SHP77 treated with DMSO at 0.1 percent for 48 hours (cell line): ENCODE measurements at regions not wholly inside any gene's neighbourhood (a gene's known extent, or its start where the extent isn't known, plus 50 kb on each side); places are given as distances from the start of the nearest gene placed in this dataset.
A peak's percentile ranks its signal among the peaks of the same experiment; 100 is the strongest.

Source experiments
- DNase-seq: peaks from one replicate; lab custom pipeline; 2025; lab: John Stamatoyannopoulos, UW

DNA sequence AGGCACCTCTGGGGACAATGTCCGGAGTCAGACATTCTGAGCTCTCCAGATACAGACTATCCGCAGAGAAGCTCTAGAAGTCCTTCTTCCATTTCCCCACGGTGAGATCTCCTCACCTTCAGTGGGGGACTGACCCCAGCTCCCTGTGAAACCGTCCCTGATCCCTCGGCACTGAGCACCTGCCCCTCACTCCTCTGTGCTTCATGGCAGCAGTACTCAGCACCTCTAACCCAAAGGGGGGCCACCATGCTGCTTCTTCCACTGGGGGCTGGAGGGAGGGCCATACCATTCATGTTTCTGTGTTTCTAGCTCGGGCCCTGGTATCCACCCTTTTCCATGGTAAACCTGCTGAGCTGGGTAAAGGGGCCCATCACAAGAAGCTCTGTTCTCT is 321.7 kb downstream of the BRD1 start:
- DNase-seq = no peak

DNA sequence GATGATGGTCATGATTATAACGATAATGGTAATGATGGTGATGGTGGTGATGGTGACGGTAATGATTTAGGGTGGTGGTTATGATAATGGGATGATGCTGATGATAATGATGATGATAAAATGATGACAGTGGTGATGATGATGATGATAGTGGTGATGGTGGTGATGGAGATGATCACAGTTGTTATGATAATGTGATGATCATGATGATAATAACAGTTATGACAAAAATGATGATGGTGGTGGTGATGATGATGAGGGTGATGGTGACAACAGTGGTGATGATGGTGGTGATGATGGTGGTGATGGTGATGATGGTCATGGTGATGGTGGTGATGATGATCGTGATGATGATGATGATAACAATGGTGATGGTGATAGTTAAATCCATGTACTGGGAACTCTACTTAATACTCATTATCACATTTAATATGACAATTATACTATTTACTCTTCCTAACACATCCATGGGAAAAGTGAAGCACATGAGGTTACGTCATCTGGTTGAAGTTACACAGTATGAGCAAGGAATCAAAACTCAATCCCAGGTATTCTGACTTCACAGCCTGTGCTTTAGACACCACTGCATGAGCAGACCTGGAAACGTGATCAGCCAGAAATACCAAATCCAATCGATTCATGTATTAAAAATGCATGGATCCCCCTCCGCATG is 322.2 kb downstream of the BRD1 start:
- no peak for DNase-seq

- DNase-seq = no peak
These were observed 323.7 kb downstream of the BRD1 start for GRCh38 chr22:49503896-49504521.

DNA sequence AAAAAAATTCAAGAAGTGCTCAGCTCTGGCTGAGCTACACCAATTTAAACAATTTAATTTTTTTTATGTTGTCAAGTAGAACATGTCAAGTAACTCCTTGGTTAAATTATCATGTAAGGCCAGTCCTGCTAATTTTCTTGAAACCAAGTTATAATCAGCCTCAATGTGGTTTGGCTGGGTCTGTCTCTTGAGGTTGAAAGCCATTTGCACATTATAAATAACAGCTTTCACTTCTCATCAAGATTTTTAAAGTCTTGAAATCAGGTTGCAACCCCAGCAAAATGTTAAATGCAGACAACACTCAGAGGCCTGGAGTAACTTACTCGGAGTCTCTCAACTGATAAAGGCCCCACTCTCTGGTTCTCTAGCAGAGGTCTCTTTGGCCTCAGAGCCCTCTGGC is 324.4 kb downstream of the BRD1 start:
- DNase-seq = no peak

GRCh38 chr22:49502126-49502826 is 325.4 kb downstream of the BRD1 start:
- DNase-seq = no peak

GRCh38 chr22:49500942-49501395 is 326.7 kb downstream of the BRD1 start:
- DNase-seq = no peak

DNA sequence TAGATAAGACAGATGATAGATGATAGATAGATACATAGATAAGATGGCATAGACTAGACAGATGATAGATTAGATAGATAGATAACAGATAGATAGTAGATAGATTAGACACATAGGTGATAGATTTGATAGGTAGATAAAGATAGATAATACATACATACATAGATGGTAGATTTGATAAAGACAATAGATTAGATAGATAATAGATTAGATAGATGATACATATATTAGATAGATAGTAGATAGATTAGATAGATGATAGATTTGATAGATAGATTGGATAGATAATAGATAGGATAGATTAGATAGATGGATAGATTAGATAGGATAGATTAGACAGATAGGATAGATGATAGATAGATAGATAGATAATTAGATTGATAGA is 327.6 kb downstream of the BRD1 start:
- DNase-seq = no peak

GRCh38 chr22:49499433-49500075 is 328.1 kb downstream of the BRD1 start:
- no peak for DNase-seq

DNA sequence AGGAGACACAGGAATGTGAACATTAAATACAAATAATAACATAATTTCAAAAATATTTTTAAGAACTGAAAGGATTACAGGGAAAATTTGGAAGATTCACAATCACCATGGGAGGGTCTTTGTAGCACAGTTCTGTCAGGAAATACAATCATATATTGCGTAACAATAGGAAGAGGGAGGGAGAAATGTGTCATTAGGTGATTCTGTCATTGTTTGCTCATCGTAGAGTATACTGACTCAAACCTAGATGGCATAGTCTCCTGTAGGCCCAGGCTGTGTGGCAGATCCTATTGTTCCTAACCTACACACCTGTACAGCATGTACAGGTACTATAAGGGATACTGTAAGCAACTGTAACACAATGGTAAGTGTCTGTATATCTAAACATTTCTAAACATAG is 330.4 kb downstream of the BRD1 start:
- DNase-seq = peak; percentile 10

GRCh38 chr22:49494555-49494954 is 333.1 kb downstream of the BRD1 start:
- no peak for DNase-seq

- DNase-seq = no peak
These were observed 334.9 kb downstream of the BRD1 start for GRCh38 chr22:49492741-49493251.

- no peak for DNase-seq
These were observed 335.4 kb downstream of the BRD1 start for GRCh38 chr22:49492308-49492707.

- no peak for DNase-seq
These were observed 335.9 kb downstream of the BRD1 start for GRCh38 chr22:49491726-49492125.

- no peak for DNase-seq
These were observed 336.4 kb downstream of the BRD1 start for GRCh38 chr22:49491221-49491635.

DNA sequence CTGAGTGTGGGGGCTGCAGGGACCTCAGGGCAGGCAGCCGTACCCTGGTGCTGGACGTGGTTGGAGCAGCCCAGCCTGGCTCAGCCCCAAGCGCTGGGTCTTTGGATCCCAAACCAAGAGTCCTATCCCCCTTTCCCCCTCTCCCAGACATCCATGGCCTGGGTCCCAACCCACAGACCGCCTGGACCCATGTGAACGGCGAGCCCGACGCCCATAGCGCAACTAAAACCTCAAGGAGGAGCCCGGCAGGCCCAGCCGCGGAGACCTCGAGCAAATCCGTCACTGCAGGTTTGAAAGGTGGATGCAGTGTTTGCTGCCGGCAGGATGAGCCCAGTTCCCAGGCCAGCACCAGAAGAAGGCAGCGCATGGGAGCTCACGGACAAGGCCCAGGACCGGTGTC is 337.0 kb downstream of the BRD1 start:
- no peak for DNase-seq

GRCh38 chr22:49489821-49490220 is 337.9 kb downstream of the BRD1 start:
- no peak for DNase-seq

DNA sequence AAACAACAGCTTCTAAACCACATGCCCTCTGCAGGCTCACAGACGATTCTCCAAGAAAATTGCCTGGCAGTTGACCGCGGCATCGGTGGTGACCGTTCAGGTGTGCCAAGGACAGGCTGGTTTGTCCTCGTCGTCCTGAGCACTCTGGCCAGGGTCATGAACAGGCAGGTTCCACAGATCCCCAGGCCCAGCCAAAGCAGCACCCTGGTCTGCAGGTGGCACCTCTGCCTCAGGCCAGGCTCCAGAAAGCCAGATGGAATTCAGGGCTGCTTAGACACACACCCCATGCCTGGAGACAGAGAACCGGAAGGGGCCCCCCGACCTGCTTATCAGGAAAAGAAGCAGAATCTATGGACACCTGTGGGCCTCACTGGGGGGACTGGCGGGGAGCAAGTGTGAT is 338.7 kb downstream of the BRD1 start:
- DNase-seq = no peak

DNA sequence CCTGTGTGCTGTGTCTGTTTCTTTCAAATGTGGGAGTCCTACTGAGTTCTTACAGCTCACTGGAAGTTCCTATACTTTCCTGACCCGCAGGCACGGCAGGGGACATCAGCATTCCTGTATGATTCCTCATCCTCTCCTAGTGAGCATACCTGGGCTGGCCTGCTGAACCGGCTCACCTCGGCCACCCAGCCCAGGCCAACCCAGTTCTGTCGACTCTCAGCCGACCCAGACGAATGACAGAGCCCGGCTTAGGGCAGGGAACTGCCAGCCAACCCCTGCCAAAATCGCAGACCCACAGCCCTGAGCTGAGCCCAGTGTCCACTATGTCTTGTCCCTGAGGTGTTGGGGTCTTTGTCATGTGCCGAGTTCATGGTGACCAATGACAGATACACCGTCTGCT is 339.7 kb downstream of the BRD1 start:
- no peak for DNase-seq

- DNase-seq = no peak
These were observed 341.4 kb downstream of the BRD1 start for GRCh38 chr22:49486225-49486624.

DNA sequence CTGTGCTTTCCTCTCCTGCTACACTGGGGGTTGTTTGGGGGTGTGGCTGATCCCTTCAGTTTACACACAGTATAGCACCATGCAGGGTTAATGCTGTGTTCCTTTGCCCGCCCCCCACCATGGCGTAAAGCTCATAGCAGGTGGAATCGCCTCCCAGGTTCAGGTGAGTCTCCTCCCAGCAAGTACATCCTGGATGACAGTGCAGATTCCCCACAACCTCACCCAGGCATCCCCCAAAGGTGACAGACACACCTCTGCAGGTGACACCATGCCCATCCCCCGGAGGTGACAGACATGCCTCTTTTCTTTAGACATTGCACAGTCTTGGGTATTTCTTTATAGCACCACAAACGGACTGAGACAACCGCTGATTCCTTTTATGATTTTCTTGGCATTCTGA is 343.7 kb downstream of the BRD1 start:
- no peak for DNase-seq

- DNase-seq = no peak
These were observed 344.3 kb downstream of the BRD1 start for GRCh38 chr22:49483281-49483870.

DNA sequence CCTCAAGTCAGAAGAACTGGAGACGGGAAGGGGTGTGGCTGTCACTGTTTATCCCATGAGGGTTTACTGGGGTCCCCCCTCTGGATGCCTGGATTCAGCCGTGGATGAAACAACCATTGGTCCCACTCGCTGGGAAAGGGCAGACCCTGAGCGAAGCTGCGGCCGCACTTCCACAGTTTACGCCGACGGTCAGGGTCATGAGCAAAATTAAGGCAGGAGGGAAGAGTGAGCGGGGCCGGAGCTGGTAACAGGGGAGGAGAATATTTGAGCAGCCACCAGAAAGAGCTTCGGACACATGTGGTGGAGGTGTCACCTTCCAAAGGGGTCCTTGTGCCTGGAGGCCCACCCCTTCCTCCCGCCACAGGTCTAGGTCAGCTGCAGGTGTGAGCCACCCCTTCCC is 344.9 kb downstream of the BRD1 start:
- DNase-seq = no peak
